Stimulated activated CD4-positive, alpha-beta T cell treated with anti-CD3 and anti-CD28 coated beads, TNF-alpha, amount 100 ng/mL, for 4 hours (primary cell): ENCODE measurements at regions not wholly inside any gene's neighbourhood (a gene's known extent, or its start where the extent isn't known, plus 50 kb on each side); places are given as distances from the start of the nearest gene placed in this dataset.

Source experiments
- DNase-seq, 3 experiments: peaks; one replicate each; pipeline ENCODE4 v3.0.0-alpha.2; 2020; ENCODE audit warnings: low read depth in 3 of 3

- no peak for DNase-seq
Observed at GRCh38 chr9:107118863-107119624, 164.0 kb upstream of the RAD23B start.

GRCh38 chr9:107119735-107120134 lies 163.3 kb upstream of the RAD23B start:
- DNase-seq = no peak

GRCh38 chr9:107123389-107123788 lies 159.7 kb upstream of the RAD23B start:
- DNase-seq = no peak

DNA sequence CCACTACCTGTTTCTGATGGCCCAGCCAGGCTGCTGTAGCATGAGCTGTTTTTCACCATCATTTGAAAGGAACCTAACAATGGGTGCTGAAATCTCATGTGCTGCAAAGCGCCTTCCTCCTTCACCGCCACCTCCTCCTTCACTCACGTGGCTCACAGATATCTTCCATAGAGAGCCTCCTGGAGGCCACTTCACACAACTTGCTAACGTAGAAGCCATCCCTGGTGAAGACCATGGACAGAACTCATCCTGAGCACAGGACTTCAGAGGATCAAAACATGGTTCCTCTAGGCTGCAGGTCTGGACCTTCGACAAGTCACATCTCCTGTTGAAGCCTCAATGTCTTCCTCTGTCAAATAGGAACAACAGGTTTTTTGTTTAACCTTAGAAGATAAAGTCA lies 155.5 kb upstream of the RAD23B start:
- DNase-seq = no peak

GRCh38 chr9:107131108-107131799 lies 151.8 kb upstream of the RAD23B start:
- DNase-seq = no peak

- DNase-seq = no peak
Observed at GRCh38 chr9:107136296-107136695, 146.8 kb upstream of the RAD23B start.

- DNase-seq = no peak
Observed at GRCh38 chr9:107137495-107138202, 145.4 kb upstream of the RAD23B start.

GRCh38 chr9:107138261-107138992 lies 144.7 kb upstream of the RAD23B start:
- no peak for DNase-seq

DNA sequence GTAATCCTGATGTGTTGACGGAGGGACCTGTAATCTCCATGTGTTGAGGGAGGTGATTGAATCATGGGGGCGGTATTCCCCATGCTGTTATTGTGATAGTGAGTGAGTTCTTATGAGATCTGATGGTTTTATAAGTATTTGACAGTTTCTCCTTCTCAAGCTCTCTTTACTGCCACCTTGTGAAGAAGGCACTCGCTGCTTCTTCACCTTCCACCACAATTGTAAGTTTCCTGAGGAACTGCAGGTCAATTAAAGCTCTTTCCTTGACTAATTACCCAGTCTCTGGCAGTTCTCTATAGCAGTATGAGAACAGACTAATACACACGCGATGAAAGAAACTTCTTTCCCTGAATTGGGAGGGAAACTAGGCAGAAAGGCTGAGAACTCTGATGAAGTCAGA lies 141.1 kb upstream of the RAD23B start:
- no peak for DNase-seq

GRCh38 chr9:107142430-107142829 lies 140.6 kb upstream of the RAD23B start:
- DNase-seq = no peak

DNA sequence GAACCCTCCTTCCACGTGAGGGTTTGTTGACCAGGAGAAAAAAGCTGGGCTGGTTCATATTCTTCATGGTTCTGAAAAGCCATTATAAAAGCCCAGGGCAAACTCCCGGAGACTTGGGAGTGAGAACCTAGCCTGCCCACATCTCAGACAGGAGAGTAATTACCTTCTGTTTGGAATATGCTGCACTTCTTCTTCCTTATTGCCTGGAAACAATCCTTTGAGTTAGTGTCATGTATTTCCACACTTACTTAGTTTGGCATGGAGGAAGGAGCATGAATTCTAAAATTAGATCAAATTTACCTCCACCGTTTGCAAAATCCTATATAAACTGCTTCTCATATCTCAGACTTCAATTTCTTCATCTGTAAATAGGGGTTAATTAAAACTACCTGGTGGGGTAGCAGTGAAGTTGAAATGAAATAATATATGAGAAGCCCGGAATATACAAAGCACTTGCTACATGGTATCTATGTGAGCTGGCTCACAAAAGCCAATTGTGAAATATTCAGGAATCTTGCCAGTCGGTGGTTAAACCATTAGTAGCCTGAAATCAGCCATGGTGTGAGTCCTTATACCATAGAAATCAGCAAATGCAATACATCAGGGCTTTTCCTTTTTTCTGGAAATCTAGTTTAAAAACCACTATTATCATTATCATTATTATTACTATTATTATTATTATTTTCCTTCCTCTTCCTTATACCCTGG lies 140.0 kb upstream of the RAD23B start:
- no peak for DNase-seq

DNA sequence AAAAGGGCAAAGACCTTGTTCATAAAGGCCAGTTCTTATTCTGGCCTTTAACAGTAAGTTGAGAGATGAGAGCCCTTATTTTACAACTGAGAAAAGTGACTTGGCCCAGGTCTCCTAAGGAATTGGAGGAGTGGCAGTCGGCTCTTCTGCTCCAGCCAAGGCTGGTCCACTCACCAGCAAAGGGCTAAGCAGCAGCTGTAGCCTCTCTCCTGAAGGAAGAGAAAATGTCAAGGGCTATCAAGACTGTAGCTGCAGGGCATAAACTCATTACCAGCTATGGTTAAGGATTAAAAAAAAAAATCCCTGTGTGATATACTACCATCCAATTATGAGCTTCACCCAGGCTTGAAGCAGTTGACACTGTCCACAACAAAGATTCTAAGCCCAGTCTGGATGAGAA lies 138.6 kb upstream of the RAD23B start:
- no peak for DNase-seq

DNA sequence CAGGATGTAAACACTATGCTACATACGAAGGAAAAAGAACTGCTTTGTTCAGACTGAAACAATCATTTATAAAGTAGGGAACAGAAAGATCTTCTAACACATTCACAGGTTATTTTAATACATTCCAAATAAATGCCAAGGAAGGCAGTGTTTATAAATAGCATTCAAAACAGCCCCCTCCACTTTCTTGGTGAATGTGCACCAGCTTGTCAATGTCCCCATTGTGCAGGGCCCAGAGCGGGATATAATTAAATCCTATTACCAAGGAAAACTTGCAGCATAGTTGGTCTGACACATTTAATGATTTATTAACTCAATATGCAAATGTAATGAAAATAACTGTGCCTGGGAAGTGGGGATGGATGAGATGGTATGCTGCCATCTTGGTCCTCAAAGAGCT lies 135.9 kb upstream of the RAD23B start:
- no peak for DNase-seq

DNA sequence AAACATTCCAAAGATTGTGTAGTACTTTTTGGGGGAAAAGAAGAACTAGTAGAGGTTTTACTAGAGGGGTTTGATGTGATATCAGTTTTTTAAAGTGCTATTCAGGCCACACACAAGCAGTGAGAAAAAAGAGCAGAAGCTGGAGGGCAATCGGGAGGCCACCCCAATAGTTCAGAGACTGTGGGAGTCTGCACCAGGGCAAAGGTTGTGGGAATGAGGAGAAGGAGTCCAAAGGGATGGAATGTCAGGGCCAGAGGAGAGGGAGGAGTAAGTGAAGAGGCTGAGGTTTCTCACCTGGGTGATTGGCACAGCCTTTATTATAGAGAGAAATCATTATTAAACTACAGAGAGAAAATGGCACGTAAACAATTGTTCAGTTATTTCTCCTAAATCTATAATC lies 134.9 kb upstream of the RAD23B start:
- DNase-seq = no peak

- DNase-seq = no peak
Observed at GRCh38 chr9:107149756-107150155, 133.3 kb upstream of the RAD23B start.

DNA sequence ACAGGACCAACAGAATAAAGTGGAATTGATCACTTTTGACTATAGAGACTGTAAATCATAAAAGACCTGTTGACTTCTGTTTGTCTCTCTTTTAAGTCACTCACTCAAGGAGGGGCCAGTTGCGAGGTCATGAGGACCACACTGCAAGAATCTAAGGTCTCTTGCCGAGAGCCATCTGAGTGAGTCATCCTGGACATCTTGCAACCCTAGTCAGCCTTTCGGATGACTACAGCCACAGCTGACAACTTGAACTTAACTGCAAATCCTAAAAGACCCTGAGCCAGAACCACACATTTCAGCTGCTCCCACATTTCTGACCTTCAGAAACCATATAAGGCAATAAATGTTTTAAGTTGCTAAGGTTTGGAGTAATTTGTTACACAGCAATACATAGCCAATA lies 129.7 kb upstream of the RAD23B start:
- DNase-seq = no peak

GRCh38 chr9:107154291-107154690 lies 128.8 kb upstream of the RAD23B start:
- DNase-seq = no peak

- no peak for DNase-seq
Observed at GRCh38 chr9:107154766-107155165, 128.3 kb upstream of the RAD23B start.

GRCh38 chr9:107155244-107155817 lies 127.7 kb upstream of the RAD23B start:
- DNase-seq = no peak

- no peak for DNase-seq
Observed at GRCh38 chr9:107158321-107158720, 124.8 kb upstream of the RAD23B start.

DNA sequence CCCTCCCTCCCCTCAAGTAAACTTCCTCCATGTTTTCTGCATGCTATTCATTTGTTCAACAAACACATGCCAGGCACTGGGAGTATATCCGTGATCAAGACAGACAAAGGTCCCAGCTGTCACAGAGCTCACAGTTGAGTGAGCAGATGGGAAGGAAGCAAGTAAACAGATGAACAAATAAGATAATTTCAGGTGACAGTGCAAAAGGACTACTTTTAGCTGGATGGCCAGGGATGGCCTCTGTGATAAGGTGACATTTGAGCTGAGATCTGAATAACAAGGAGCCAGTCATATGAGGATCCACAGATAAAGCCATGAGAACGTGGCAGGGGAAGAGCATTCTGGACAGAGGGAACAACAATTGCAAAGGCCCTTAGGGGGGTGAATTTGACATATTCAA lies 121.7 kb upstream of the RAD23B start:
- DNase-seq = no peak
